GM12874 (cell line): ENCODE measurements at regions not wholly inside any gene's neighbourhood (a gene's known extent, or its start where the extent isn't known, plus 50 kb on each side); places are given as distances from the start of the nearest gene placed in this dataset.

Experiments
- TF ChIP-seq, protein P1 (sequence below): IDR thresholded peaks from 2 replicates; pipeline ENCODE4 v1.5.1; 2011; ENCODE audit warnings: low read depth, mild to moderate bottlenecking, control low read depth, low read length, moderate library complexity; ENCODE audit not compliant: insufficient read depth

DNA sequence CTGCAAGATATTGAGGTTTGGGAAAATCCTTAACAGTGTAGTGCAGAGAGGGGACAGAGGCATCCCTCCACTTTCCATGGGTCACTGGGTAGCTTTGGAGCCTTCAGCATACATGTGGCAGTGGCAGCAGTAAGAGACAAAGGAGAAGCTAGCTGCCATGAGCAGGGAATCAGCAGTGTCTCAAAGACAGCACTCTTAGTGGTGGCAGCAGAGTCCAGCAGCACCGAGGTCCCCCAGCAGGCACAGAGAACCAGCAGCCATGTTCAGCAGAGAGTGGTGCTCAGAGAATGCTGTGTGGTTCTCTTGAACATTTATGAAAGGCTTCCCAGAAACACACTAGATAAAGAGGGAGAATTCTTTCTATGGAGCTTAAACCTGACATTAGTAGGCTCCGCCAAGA lies 308.5 kb downstream of the CENPC start:
- TF ChIP-seq, protein P1, sequence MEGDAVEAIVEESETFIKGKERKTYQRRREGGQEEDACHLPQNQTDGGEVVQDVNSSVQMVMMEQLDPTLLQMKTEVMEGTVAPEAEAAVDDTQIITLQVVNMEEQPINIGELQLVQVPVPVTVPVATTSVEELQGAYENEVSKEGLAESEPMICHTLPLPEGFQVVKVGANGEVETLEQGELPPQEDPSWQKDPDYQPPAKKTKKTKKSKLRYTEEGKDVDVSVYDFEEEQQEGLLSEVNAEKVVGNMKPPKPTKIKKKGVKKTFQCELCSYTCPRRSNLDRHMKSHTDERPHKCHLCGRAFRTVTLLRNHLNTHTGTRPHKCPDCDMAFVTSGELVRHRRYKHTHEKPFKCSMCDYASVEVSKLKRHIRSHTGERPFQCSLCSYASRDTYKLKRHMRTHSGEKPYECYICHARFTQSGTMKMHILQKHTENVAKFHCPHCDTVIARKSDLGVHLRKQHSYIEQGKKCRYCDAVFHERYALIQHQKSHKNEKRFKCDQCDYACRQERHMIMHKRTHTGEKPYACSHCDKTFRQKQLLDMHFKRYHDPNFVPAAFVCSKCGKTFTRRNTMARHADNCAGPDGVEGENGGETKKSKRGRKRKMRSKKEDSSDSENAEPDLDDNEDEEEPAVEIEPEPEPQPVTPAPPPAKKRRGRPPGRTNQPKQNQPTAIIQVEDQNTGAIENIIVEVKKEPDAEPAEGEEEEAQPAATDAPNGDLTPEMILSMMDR: no peak

DNA sequence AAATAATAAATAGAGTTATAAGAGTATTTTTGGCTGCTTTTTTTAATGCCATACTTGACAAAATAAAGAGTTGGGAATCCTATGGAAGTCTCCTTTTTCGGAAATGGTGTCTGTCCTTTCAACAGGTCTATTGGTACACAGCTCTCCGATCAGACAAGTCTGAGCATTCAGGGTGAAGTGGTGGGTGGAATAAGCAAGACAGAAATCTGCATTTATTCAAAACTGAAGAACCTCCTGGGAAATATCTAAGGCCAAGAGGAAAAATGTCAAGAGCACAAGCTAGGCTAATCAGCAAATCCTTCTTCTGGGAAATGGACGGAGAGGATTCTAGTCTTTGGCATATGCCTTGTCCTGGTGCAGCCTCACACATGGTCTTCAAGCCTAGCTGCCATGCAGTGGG lies 309.0 kb downstream of the CENPC start:
- TF ChIP-seq, protein P1: no peak

DNA sequence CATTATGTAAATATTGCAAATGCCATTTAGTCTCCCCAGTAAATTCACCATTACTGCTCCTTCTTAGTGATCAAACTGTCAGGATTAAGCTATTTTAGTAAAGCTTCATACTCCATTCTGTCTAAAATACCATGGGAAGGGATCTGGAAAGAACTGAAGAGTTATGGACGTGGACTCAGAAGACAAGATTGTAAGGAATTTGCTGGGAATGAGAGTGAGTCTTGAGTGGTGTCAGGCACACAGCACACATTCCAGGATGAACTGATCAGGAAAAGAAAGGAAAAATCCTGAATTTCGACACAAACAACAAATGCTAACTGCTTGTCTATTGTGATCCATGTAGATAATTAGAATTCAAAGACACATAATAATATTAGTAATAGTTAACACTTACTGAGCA lies 311.0 kb downstream of the CENPC start:
- TF ChIP-seq, protein P1: no peak

DNA sequence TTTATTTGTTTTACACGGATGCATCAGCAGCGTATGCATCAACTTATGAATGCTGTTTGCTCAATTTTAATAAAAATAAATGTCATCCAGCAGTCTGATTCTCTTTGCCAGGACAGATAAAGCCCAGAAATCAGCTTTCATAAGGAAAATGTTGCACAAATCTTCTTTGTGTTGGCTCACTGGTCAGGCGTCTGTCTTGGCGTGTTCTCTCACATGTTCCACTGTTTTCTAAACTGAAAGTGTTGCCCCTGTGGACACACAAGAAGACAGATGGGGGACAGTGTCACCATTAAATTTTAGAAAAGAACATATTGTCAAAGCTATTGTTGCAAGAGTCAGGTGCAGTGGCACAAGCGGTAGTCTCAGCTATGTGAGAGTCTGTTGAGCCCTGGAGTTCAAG lies 316.2 kb downstream of the CENPC start:
- TF ChIP-seq, protein P1: no peak

DNA sequence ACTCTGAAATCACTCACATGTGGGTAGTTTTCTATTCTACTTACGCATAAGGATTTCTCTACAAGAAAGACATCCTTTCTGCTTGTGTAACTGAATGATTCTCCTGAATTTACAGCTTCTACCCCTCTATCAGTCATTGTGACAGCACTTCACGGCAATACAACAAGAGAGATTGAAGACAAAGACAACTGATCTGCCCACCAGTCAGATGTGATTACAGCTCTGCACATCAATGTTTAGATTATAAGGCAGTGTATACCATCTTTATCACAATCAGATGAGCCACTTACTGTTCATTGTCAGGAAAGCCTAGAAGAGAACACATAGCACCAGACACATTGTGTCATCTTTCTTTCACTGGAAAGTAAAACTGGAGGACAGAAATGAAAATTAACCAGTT lies 324.4 kb downstream of the CENPC start:
- TF ChIP-seq, protein P1: no peak

DNA sequence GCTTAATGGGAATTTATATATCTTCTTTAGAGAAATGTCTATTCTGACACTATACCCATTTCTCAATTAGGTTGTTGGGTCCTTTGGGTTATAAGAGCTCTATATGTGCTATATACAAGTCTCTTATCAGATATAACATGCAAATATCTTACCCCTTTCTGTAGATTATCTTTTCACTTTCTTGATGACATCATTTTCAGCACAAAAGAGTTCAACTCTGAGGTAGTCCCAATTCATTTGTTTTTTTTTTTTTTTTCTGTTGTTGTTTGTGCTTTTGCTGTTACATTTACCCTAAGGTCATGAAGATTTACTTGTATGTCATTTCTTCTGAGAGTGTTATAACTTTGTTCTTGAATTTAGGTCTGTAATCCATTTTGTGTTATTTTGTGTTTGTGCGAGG lies 326.4 kb downstream of the CENPC start:
- TF ChIP-seq, protein P1: no peak

DNA sequence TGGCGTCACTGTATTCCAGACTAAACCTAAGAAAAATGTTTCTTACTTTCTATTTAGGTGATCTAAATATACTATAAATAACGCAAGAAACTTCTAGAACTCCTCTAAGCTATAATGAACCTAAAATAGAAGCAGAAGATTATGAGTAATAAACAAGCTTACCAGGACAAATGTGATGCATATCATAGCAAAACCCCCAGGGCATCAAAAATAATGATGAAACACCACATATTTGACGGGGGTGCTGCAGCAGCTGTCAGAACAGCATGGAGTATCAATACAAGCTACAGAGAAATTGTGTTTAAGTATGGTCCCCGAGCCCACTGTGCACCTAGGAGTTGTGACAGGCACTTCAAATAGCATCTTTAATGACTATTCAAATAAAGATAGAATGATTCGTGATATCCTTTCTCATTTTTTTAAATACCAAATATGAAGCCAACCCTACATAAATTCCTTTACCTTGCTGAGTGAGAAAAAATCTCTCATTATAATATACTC lies 337.3 kb downstream of the CENPC start:
- TF ChIP-seq, protein P1: no peak
